Mesenchymal stem cell (in vitro differentiated cells and primary cell): ENCODE measurements at regions not wholly inside any gene's neighbourhood (a gene's known extent, or its start where the extent isn't known, plus 50 kb on each side); places are given as distances from the start of the nearest gene placed in this dataset.
A peak's percentile ranks its signal among the peaks of the same experiment; 100 is the strongest.

Experiments used
- DNase-seq: peaks from one replicate; pipeline ENCODE4 v3.0.0-alpha.2; 2013
- H2AFZ ChIP-seq: one replicate; pipeline ENCODE4 v1.6.1; 2013; ENCODE audit warnings: low read depth, mild to moderate bottlenecking, control low read depth, inconsistent platforms, low read length, moderate library complexity
- H2AK5ac ChIP-seq: 2 replicates; pipeline ENCODE4 v1.6.1; 2013; ENCODE audit warnings: low read length, moderate library complexity, mild to moderate bottlenecking, inconsistent platforms; ENCODE audit not compliant: severe bottlenecking
- H2BK120ac ChIP-seq: one replicate; pipeline ENCODE4 v1.6.1; 2013; ENCODE audit warnings: low read depth, mild to moderate bottlenecking, inconsistent platforms, low read length, moderate library complexity
- H2BK12ac ChIP-seq, 2 experiments: one replicate each; pipeline ENCODE4 v1.6.1; 2013; ENCODE audit warnings: inconsistent platforms in 2 of 2, low read length in 2 of 2, mild to moderate bottlenecking in 2 of 2, moderate library complexity in 2 of 2, control low read depth in 1 of 2
- H2BK15ac ChIP-seq: one replicate; pipeline ENCODE4 v1.6.1; 2013; ENCODE audit warnings: mild to moderate bottlenecking, low read depth, inconsistent platforms; ENCODE audit not compliant: poor library complexity, severe bottlenecking
- H2BK5ac ChIP-seq: 2 replicates; pipeline ENCODE4 v1.6.1; 2013; ENCODE audit warnings: low read depth, mild to moderate bottlenecking, low read length, control low read depth, inconsistent platforms; ENCODE audit not compliant: poor library complexity, severe bottlenecking
- H3K14ac ChIP-seq, 2 experiments: one replicate each; pipeline ENCODE4 v1.6.1; 2013; ENCODE audit warnings: inconsistent platforms in 2 of 2, low read length in 2 of 2, control low read depth in 1 of 2, mild to moderate bottlenecking in 1 of 2, moderate library complexity in 1 of 2
- H3K18ac ChIP-seq, 2 experiments: one replicate each; pipeline ENCODE4 v1.6.1; 2013; ENCODE audit warnings: inconsistent platforms in 2 of 2, low read length in 2 of 2, control low read depth in 1 of 2, low read depth in 1 of 2, mild to moderate bottlenecking in 1 of 2
- H3K23ac ChIP-seq, 2 experiments: one replicate each; pipeline ENCODE4 v1.6.1; 2013; ENCODE audit warnings: inconsistent platforms in 2 of 2, low read length in 2 of 2, mild to moderate bottlenecking in 2 of 2, moderate library complexity in 2 of 2, control low read depth in 1 of 2
- H3K27ac ChIP-seq: 2 replicates; pipeline ENCODE4 v1.5.1; 2013; ENCODE audit warnings: mild to moderate bottlenecking, moderate library complexity, low read length, control low read depth, inconsistent platforms; ENCODE audit not compliant: poor library complexity, severe bottlenecking
- H3K27me3 ChIP-seq, 2 experiments: 2 replicates each; pipeline versions ENCODE4 v1.6.1 to v1.7.0; 2013; ENCODE audit warnings: low read length in 2 of 2, mild to moderate bottlenecking in 2 of 2, moderate library complexity in 2 of 2, control low read depth in 1 of 2, inconsistent platforms in 1 of 2; ENCODE audit not compliant: control insufficient read depth in 1 of 2, insufficient read depth in 1 of 2
- H3K36me3 ChIP-seq, 2 experiments: 2 replicates each; pipeline versions ENCODE4 v1.6.1 to v1.7.0; 2013; ENCODE audit warnings: low read length in 2 of 2, control low read depth in 1 of 2, inconsistent platforms in 1 of 2, low read depth in 1 of 2, mild to moderate bottlenecking in 1 of 2; ENCODE audit not compliant: insufficient read depth in 2 of 2, control insufficient read depth in 1 of 2
- H3K4ac ChIP-seq, 2 experiments: one replicate each; pipeline ENCODE4 v1.6.1; 2013; ENCODE audit warnings: inconsistent platforms in 2 of 2, low read length in 2 of 2, mild to moderate bottlenecking in 2 of 2, moderate library complexity in 2 of 2, control low read depth in 1 of 2, low read depth in 1 of 2
- H3K4me1 ChIP-seq: 2 replicates; pipeline ENCODE4 v1.6.1; 2013; ENCODE audit warnings: low read depth, low read length, control low read depth; ENCODE audit not compliant: control insufficient read depth, insufficient read depth
- H3K4me2 ChIP-seq: 2 replicates; pipeline ENCODE4 v1.6.1; 2013; ENCODE audit warnings: low read length, mild to moderate bottlenecking, inconsistent platforms; ENCODE audit not compliant: poor library complexity, severe bottlenecking
- H3K4me3 ChIP-seq, 2 experiments: 2 replicates each; pipeline versions ENCODE4 v1.5.1 to v1.7.0; 2013; ENCODE audit warnings: low read length in 2 of 2, mild to moderate bottlenecking in 2 of 2, control low read depth in 1 of 2, low read depth in 1 of 2; ENCODE audit not compliant: insufficient read depth in 1 of 2
- H3K79me1 ChIP-seq: replicated peaks from 2 replicates; pipeline ENCODE4 v1.6.1; 2013; ENCODE audit warnings: mild to moderate bottlenecking, control low read depth, low read length, inconsistent platforms; ENCODE audit not compliant: poor library complexity, severe bottlenecking
- H3K9ac ChIP-seq: 2 replicates; pipeline ENCODE4 v1.7.0; 2013; ENCODE audit warnings: mild to moderate bottlenecking, low read length, moderate library complexity
- H3K9me3 ChIP-seq: 2 replicates; pipeline ENCODE4 v1.7.0; 2013; ENCODE audit warnings: mild to moderate bottlenecking, low read length; ENCODE audit not compliant: control insufficient read depth
- H4K8ac ChIP-seq: one replicate; pipeline ENCODE4 v1.6.1; 2013; ENCODE audit warnings: inconsistent platforms, mild to moderate bottlenecking, low read length, moderate library complexity
- H4K91ac ChIP-seq: one replicate; pipeline ENCODE4 v1.6.1; 2013; ENCODE audit warnings: mild to moderate bottlenecking, low read length, inconsistent platforms
- WGBS: methylation state at CpG from one replicate; pipeline ENCODE4 v1.1.7; 2013; ENCODE audit warnings: mixed read lengths; 5-methylcytosine and 5-hydroxymethylcytosine counted together

DNA sequence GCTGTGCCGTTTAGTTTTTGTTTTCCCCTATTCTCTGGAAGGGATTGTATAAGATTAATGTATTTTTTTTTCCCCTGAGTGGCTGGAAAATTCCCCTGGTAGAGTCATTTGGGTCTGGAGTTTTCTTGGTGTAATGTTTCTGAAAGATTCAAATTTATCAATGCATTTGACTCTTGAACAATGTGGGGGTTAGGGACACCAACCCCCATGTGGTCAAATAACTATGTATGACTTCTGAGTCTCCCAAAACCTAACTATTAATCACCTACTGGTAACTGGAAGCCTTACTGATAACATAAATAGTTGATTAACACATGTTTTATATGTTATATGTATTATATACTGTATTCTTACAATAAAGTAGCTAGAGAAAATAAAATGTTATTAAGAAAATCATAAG lies 220.1 kb upstream of the PDE3A start:
- DNase-seq, result no peak
- Histone ChIP-seq H3K9me3 (no peaks in the 10 kb centered on the region), H2BK120ac (no peak overlapping the region), H4K8ac (no peak overlapping the region), H4K91ac (no peak overlapping the region), H2BK5ac (no peak overlapping the region), H3K27me3 (no peaks in the 10 kb centered on the region), H3K36me3 (no peaks in the 10 kb centered on the region), H3K14ac (no peak overlapping the region), H3K23ac (no peak overlapping the region), H2AK5ac (no peak overlapping the region), H2AFZ (no peak overlapping the region), H2BK15ac (no peak overlapping the region), H3K9ac (no peak overlapping the region), H3K79me1 (no peaks in the 10 kb centered on the region), H3K18ac (no peak overlapping the region), H3K4me2 (no peak overlapping the region), H2BK12ac (no peak overlapping the region), H3K27ac (no peak overlapping the region), H3K4me1 (no peaks in the 10 kb centered on the region), H3K4me3 (no peak overlapping the region), H3K4ac (no peak overlapping the region)
- WGBS, result 100% methylated on average over 1 of the region's 1 CpG

DNA sequence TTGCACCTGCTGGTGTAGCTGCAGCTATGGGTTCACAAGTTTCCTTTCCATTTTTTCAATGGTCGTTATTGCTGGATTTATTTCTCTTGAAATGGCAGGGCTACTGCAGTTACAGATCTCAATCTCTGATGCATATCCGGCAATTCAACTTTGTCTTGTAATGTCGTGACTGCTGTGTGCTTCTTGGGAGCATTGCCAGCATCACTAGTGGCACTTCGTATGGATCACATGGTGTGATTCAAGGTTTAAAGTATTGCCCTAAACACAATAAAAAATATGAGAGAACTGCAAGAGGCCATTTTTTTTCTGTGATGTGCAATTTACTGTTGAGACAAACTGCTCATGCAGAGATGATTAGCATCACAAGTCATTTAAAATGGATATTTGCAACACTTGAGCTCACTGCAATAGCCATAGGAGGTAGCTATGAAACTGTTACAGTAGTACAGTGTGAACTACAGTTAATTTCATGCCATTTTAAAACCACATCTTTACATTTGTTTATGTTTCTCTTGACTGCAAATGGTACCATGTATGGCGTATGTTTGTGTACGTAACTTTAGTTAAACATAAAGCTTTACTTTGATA lies 217.4 kb upstream of the PDE3A start:
- 88% methylated on average over 4 of the region's 6 CpGs for WGBS
- Histone ChIP-seq H3K23ac (no peak overlapping the region), H3K27ac (no peak overlapping the region), H3K14ac (no peak overlapping the region), H3K27me3 (no peaks in the 10 kb centered on the region), H3K4ac (no peak overlapping the region), H3K4me3 (no peak overlapping the region), H3K9me3 (no peaks in the 10 kb centered on the region), H2AFZ (no peak overlapping the region), H3K79me1 (no peaks in the 10 kb centered on the region), H2BK120ac (no peak overlapping the region), H4K8ac (no peak overlapping the region), H4K91ac (no peak overlapping the region), H3K9ac (no peak overlapping the region), H2BK12ac (no peak overlapping the region), H2AK5ac (no peak overlapping the region), H2BK15ac (no peak overlapping the region), H3K4me2 (no peak overlapping the region), H3K4me1 (no peaks in the 10 kb centered on the region), H3K36me3 (no peaks in the 10 kb centered on the region), H3K18ac (no peak overlapping the region), H2BK5ac (no peak overlapping the region)
- DNase-seq, result peak; percentile 35

DNA sequence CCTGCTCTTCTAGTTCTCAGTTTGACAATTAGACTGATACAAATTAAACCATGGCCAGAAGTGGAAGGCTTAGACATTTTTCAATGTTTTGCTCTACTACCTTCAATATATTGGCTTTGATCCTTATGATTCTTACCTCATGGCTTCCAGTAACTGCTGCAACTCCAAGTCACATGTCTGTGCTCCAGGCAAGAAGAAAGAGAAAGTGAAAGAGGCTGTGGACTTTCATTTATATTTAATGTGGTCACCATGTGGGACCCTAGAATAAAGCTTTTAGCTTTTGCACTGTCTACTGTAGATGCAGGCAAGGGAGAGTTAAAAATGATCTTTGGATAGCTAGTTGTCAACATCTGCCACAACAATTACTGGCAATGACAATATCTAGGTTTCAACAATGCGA lies 214.3 kb upstream of the PDE3A start:
- Histone ChIP-seq H4K8ac (no peak overlapping the region), H3K23ac (no peak overlapping the region), H3K9me3 (no peaks in the 10 kb centered on the region), H2BK15ac (no peak overlapping the region), H3K14ac (no peak overlapping the region), H3K4me2 (no peak overlapping the region), H2BK12ac (no peak overlapping the region), H3K4me3 (peak overlapping the region in 1 of 2 experiments; percentile 43), H3K79me1 (no peaks in the 10 kb centered on the region), H2BK5ac (no peak overlapping the region), H3K18ac (no peak overlapping the region), H2AK5ac (no peak overlapping the region), H3K36me3 (no peaks in the 10 kb centered on the region), H2BK120ac (no peak overlapping the region), H3K27ac (no peak overlapping the region), H2AFZ (no peak overlapping the region), H3K9ac (peak overlapping the region; percentile 39), H3K4ac (no peak overlapping the region), H4K91ac (no peak overlapping the region), H3K4me1 (no peaks in the 10 kb centered on the region), H3K27me3 (no peaks in the 10 kb centered on the region)
- WGBS, result 94% methylated on average over 1 of the region's 1 CpG
- DNase-seq, result peak; percentile 52

DNA sequence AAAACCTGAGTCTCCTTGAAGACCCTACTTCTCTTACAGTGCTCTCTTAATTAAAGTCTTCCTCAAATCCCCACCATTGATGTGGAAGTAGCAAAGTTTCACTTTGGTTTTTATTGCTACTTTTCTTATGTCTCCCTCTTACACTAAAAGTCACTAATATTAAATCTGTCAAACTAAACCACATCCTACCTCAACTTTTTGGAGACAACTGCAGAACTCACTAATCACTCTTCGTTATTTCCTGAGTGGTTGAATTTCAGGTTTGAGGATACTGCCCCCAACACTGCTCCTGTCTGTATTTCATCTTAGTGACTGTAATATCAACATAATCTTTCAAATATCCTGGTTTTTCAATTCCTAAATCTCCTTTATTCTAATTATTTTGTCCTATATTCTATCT lies 213.0 kb upstream of the PDE3A start:
- Histone ChIP-seq H2AK5ac (no peak overlapping the region), H3K4me2 (no peak overlapping the region), H2AFZ (no peak overlapping the region), H3K4me3 (no peak overlapping the region), H2BK5ac (no peak overlapping the region), H3K18ac (no peak overlapping the region), H3K9me3 (no peaks in the 10 kb centered on the region), H3K79me1 (no peaks in the 10 kb centered on the region), H4K91ac (no peak overlapping the region), H2BK12ac (no peak overlapping the region), H3K9ac (no peak overlapping the region), H4K8ac (no peak overlapping the region), H3K27ac (no peak overlapping the region), H3K4me1 (no peaks in the 10 kb centered on the region), H3K4ac (no peak overlapping the region), H3K14ac (no peak overlapping the region), H3K27me3 (no peaks in the 10 kb centered on the region), H3K23ac (no peak overlapping the region), H2BK120ac (no peak overlapping the region), H2BK15ac (no peak overlapping the region), H3K36me3 (no peaks in the 10 kb centered on the region)
- DNase-seq, result no peak
- WGBS, result 94% methylated on average over 1 of the region's 1 CpG
